GM19468 (cell line): ENCODE measurements at regions not wholly inside any gene's neighbourhood (a gene's known extent, or its start where the extent isn't known, plus 50 kb on each side); places are given as distances from the start of the nearest gene placed in this dataset.

ENCODE experiments used
- ATAC-seq: cut with Tn5 transposase; IDR thresholded peaks from one replicate; pipeline ENCODE4 v1.9.1; 2021; ENCODE audit warnings: mild to moderate bottlenecking, moderate library complexity, moderate number of reproducible peaks; ENCODE audit not compliant: unreplicated experiment; ENCODE audit errors: extremely low read depth

DNA sequence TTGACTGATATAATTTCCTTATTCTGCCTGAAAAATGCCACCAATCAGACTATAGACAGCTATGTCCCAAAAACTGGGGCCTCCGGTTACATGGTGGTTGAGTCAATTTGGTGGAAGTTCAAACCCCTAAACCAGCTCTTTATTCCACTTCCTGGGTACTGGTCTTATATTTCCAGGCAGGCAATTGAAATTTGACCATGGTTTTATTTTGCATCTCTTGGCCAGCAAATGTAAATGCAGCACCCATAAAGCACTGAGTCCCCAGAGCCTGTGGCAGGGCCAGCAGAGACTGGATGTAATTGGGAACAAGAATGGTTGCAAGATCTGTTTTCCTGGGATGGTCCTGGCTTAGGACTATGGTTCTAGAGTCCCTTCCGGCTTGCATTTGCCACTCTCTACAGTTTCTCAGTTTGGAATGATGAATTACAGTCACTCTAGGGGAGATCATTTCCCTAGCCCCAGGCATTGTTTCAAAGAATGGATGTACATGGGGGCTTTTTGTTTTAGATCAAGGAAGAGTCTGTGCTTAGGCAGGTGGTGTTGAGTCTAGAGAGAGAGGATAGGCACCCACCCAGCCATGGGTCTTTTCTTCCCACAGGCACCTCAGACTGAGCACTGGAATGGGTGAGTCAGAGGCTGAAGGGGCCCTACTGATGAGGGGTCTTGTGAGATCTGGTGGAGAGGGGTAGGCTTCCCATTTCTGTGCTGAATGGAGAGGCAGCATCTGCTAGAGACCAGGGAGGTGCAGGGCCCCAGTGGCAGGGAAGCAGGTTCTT lies 108.4 kb upstream of the CDC42EP3 start:
- ATAC-seq, result no peak

GRCh38 chr2:37780387-37780676 lies 108.9 kb upstream of the CDC42EP3 start:
- no peak for ATAC-seq

GRCh38 chr2:37781028-37781427 lies 109.6 kb upstream of the CDC42EP3 start:
- no peak for ATAC-seq

DNA sequence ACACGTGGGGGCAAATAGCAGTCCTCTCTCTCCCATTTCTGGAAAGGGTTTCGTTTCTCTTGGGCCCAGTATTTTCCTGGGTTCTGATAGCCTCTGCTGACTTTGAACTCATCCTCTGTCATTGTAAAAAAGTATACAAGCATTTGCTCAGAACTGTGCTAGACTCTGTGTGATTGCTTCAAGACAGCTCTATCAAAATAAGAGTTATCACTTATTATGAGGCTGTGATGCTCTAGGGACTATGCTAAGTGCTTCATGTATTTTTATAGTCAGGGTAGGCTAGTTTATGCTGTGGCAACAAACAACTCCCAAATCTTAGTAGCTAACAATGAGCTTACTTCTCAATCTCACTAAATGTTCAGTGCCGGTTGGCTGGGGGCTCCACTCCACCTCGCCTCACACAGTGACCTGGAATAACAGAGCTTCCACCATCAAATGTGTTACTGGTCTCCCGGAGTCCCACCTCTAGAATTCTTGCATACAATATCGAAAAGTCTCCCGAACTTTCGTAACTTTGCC lies 110.8 kb upstream of the CDC42EP3 start:
- no peak for ATAC-seq

DNA sequence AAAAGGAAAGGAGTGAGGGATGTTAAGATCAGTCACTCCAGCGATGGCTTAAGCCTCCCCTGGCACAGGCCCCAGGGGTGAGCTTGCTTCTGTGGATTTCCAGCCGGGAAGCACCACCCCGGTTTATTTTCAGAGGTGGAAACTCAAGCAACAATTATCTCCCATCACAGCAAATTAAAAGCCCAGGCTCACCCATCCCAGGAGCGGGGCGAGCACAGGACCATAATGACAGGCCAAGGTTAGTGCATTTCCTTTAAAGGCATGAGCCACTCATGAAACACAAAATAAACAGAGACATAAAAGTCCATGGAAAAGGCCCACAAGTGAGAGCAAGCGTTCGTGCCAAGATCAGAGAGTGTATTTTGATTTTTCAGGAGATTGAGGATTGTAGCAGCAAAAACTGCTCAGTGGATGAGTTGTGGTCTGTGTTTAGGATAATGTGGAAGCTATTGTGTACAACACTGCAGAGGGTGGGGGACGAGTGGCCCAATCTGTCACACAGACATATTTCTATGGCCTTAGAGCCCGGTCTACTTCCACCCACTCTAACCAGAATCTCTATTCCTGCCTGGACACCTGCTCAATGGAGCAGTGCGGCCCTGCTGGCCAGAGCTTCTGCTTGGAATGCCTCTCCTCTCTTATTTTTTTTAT lies 111.4 kb upstream of the CDC42EP3 start:
- no peak for ATAC-seq

DNA sequence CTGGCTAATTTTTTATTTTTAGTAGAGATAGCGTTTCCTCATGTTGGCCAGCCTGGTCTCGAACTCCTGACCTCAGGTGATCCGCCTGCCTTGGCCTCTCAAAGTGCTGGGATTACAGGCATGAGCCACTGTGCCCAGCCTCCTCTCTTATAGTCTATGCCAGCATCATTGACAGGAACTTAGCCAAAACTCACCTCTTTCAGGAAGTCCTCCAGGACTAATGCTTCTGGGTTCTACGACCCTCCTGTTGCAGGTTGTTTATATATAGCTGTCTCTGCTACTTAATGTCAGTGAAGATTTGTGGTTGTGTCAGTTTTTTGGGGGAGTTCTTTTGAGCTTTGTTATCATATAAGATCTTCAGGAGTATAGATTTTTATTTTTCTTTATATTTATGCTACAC lies 112.1 kb upstream of the CDC42EP3 start:
- ATAC-seq, result no peak

DNA sequence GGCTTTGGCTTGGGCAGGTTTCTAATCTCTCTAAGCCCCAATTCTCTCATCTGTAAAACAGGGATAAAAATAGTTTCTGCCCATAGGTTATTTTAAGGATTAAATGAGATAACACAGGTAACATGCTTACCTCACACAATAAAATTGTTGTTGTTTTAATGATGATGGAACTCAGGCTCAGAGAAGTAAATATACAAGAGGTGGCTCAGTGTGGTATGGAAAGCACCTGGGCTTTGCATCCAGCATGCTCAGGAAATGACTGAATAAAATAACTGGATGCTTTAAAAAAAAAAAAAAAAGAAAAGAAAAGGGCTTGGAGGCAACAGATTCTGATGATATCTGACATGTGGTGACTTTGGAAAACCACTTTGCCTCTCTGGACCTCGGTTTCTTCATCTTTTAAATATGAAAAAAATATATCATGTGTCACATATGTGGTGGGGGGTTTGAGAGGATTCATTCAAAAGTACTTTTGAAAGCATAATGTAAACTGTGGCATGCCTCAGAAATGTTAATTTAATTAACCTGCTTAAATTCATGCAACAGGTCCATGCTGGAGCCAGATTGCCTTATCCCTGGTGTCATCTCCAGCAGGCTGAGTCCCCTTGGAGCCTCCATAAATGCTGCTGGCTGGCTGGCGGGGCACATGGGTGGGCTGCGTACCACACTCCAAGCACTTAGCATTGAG lies 112.8 kb upstream of the CDC42EP3 start:
- ATAC-seq, result no peak

GRCh38 chr2:37784759-37785149 lies 113.3 kb upstream of the CDC42EP3 start:
- ATAC-seq, result no peak

DNA sequence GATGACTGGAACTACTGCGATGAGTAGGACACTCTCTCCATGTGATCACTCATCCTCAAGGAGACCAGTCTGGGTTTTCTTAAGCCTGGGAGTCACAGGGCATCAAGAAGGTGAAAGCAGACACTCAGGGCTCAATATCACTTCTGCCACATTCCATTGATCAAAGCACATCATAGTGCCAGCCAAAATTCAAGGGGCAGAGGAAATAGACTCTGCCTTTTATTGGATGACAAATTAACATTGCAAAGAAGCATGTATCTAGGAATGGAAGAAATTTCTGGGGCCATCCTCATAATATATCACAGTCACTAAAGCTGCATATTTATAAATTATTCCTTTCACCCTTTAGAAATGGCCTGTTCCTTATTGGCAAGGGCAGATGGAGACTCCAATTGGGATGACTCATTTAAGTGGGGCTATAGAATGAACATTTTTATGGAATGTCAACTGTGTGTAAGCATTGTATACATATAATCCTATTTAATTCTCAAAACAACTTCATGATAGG lies 114.8 kb upstream of the CDC42EP3 start:
- no peak for ATAC-seq

- no peak for ATAC-seq
Observed at GRCh38 chr2:37786854-37787253, 115.4 kb upstream of the CDC42EP3 start.

DNA sequence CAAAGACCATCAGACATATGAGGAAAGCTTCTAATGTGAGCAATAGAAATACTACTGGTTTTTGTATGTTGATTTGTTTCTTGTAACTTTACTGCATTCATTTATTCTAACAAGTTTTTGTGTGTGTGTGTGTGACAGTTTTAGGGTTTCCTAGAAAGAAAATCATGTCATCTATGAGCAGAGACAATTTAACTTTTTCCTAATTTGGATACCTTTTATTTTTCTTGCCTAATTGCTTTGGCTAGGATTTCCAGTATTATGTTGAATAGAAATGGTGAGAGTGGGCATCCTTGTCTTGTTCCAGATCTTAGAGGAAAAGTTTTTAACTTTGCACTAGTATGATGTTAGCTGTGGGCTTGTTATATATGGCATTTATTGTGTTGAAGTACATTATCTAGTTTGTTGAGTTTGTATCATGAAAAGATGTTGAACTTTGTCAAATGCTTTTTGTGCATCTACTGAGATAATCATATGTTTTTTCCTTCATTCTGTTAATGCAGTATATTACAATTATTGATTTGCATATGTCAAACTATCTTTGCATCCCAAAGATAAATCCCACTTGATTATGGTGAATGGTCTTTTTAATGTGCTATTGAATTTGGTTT lies 117.3 kb upstream of the CDC42EP3 start:
- no peak for ATAC-seq

DNA sequence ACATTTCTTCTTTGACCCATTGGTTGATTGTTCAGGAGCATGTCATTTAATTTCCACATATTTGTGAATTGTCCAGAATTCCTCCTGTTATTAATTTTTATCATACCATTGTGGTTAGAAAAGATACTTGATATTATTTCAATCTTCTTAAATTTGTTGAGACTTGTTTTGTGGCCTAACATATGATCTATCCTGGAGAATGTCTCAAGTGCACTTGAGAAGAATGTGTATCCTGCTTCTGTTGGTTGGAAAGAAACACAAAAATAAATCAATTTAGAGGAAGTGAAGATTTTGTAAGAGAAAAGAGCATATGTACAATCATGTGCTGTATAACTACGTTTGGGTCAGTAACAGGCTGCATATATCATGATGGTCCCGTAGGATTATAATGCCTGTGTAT lies 118.6 kb upstream of the CDC42EP3 start:
- ATAC-seq, result no peak

GRCh38 chr2:37790462-37790861 lies 119.0 kb upstream of the CDC42EP3 start:
- ATAC-seq, result no peak

GRCh38 chr2:37792366-37792765 lies 120.9 kb upstream of the CDC42EP3 start:
- ATAC-seq, result no peak

DNA sequence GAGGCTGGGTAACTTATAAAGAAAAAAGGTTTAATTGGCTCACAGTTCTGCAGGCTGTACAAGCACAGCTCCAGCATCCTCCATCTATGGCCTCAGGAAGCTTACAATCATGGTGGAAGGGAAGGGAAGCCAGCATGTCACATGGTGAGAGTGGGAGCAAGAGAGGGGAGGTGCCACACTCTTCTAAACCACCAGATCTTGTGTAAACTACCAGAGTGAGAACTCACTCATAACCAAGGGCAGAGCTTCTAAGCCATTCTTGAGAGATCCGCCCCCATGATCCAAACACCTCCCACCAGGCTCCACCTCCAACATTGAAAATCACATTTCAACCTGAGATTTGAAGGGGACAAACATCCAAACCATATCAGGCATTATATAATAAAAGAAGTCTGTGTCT lies 121.6 kb upstream of the CDC42EP3 start:
- ATAC-seq, result no peak

- no peak for ATAC-seq
Observed at GRCh38 chr2:37794717-37795116, 123.3 kb upstream of the CDC42EP3 start.

- ATAC-seq, result no peak
Observed at GRCh38 chr2:37795456-37795855, 124.0 kb upstream of the CDC42EP3 start.

GRCh38 chr2:37795938-37796337 lies 124.5 kb upstream of the CDC42EP3 start:
- ATAC-seq, result no peak

DNA sequence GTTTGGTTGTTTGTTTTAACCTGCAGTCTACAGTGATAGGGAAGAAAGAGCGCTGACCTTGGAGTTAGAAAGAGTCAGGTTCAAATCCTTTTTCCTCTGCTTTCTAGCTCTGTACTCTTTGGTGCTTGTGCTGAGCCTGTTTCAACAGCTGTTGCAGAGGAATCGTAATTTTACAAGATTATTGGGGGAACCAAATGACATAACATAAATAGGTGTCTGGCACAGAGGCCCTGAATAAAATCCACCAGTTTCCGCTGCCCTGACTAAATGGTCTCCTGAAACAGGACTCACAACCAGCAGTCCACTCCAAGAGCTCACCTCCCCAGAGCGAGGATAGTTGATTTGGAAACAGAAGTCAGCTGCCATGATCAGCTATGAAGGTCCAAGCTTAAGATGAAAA lies 125.0 kb upstream of the CDC42EP3 start:
- no peak for ATAC-seq

DNA sequence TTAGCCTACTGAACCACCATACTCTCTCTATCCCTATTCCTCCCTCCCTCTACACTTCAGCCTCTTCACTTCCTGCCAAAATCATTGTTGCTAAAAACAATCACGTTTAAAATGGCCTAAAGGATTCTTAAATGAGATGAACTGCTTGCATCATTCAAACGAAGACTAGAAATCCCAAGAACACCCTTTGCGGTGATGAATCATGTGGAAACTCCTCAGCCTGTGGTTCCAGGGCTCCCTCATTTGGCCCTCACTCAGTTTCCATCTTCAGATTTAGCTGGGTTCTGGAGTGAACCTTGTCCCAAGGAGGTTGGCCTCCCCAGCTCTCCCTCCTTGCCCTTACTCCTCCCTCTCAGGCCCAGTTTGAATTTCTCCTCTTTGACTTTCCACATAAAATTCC lies 125.6 kb upstream of the CDC42EP3 start:
- ATAC-seq, result no peak
